A673 (cell line): ENCODE measurements at regions not wholly inside any gene's neighbourhood (a gene's known extent, or its start where the extent isn't known, plus 50 kb on each side); places are given as distances from the start of the nearest gene placed in this dataset.

Experiments
- EZH2 ChIP-seq: fragments of 200-600 bp; sonication (generic); IDR thresholded peaks from 2 replicates; pipeline ENCODE4 v1.6.1; 2017; ENCODE audit warnings: borderline replicate concordance, low read depth, mild to moderate bottlenecking, mixed read lengths, antibody characterized with exemption, low read length; ENCODE audit not compliant: poor library complexity, severe bottlenecking
- TF ChIP-seq, protein P1 (sequence below): fragments of 300-800, 200-600 bp; sonication (generic); conservative IDR thresholded peaks from 2 replicates; pipeline ENCODE4 v1.5.1; 2017; ENCODE audit warnings: low read depth, mild to moderate bottlenecking, antibody characterized with exemption, low read length, moderate library complexity, mixed read lengths

DNA sequence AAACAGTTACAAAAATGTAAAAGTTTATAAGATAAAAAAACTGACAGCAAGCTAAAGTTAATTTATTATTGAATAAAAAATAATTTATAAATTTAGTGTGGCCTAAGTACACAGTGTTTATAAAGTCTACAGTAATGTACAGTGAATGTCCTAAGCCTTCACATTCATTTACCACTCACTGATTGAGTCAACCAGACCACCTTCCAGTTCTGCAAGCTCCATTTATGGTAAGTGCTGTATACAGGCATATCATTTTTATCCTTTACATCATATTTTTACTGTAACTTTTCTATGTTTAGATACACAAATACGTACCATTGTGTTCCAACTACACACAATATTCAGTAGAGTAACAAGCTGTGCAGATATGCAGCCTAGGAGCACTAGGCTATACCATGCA is 184.2 kb upstream of the LRATD1 start:
- TF ChIP-seq, protein P1, sequence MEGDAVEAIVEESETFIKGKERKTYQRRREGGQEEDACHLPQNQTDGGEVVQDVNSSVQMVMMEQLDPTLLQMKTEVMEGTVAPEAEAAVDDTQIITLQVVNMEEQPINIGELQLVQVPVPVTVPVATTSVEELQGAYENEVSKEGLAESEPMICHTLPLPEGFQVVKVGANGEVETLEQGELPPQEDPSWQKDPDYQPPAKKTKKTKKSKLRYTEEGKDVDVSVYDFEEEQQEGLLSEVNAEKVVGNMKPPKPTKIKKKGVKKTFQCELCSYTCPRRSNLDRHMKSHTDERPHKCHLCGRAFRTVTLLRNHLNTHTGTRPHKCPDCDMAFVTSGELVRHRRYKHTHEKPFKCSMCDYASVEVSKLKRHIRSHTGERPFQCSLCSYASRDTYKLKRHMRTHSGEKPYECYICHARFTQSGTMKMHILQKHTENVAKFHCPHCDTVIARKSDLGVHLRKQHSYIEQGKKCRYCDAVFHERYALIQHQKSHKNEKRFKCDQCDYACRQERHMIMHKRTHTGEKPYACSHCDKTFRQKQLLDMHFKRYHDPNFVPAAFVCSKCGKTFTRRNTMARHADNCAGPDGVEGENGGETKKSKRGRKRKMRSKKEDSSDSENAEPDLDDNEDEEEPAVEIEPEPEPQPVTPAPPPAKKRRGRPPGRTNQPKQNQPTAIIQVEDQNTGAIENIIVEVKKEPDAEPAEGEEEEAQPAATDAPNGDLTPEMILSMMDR = no peak
- TF ChIP-seq EZH2 = no peak
